HG03342 (cell line): ENCODE measurements at regions not wholly inside any gene's neighbourhood (a gene's known extent, or its start where the extent isn't known, plus 50 kb on each side); places are given as distances from the start of the nearest gene placed in this dataset.

Experiments
- ATAC-seq: cut with Tn5 transposase; IDR thresholded peaks from one replicate; pipeline ENCODE4 v1.9.1; 2021; ENCODE audit warnings: mild to moderate bottlenecking, moderate library complexity; ENCODE audit not compliant: unreplicated experiment

DNA sequence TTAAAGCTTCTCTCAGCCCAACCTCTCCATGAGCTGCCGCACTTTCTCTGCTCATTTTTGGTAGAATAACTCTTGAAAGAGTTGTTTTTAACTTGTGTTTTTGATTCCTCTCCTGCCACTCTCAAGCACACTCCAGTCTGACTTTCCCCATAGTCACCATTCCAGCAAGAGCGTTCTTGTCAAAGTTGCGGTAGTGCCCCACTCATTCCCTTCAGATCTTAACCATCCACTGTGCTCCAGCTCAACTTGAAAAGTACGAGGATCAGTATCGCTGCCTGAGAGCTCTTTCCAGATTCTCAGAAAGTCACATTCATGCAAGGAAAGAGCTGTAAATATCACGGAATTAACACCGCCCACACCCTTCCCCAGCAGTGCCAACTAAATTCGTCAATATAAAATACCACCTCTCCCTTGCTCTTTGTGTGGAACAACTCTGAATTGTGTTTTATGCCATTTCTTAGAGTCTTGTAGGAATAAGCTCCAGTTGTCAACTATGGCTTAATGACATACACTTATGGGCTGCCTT is 59.7 kb upstream of the IL15 start:
- ATAC-seq, result no peak

DNA sequence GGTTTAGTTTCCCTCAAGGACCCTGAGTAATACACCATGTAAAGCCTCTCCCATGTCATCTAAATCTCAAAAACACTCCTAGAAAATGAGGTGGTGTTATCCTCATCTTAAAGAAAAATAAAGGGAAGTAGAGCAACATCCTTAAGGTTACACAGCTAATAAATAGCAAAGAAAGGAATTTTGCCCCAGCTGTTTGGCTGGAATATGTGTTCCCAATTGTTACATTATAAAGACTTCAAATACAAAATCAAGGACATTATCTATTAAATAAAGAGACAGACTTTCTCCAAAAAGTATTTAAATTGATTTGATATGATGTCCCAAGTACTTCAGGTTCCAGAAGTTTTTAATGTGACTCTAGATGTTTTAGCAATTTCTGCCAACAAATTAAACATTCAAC is 57.9 kb upstream of the IL15 start:
- no peak for ATAC-seq

- ATAC-seq, result no peak
These were observed 55.9 kb upstream of the IL15 start for GRCh38 chr4:141580523-141580922.
